Glutamatergic neuron (in vitro differentiated cells): ENCODE measurements at regions not wholly inside any gene's neighbourhood (a gene's known extent, or its start where the extent isn't known, plus 50 kb on each side); places are given as distances from the start of the nearest gene placed in this dataset.
A peak's percentile ranks its signal among the peaks of the same experiment; 100 is the strongest.
"Not testable (repeated sequence)": the region's sequence is repeated elsewhere in the genome, so short reads cannot be mapped to it uniquely, and the experiment has no call there.

Source experiments
- DNase-seq: peaks from one replicate; pipeline ENCODE4 v3.0.0; 2022
- H3K27ac Mint-ChIP-seq: one replicate; pipeline ENCODE4 v1.8.0; 2020; ENCODE audit warnings: mild to moderate bottlenecking, mixed read lengths, inconsistent platforms; ENCODE audit not compliant: unreplicated experiment
- H3K27me3 Mint-ChIP-seq: one replicate; pipeline ENCODE4 v1.8.0; 2020; ENCODE audit warnings: mild to moderate bottlenecking, moderate library complexity, mixed read lengths, inconsistent platforms; ENCODE audit not compliant: unreplicated experiment
- H3K36me3 Mint-ChIP-seq: one replicate; pipeline ENCODE4 v1.8.0; 2020; ENCODE audit warnings: mild to moderate bottlenecking, mixed read lengths, inconsistent platforms; ENCODE audit not compliant: unreplicated experiment
- H3K4me1 Mint-ChIP-seq: one replicate; pipeline ENCODE4 v1.8.0; 2020; ENCODE audit warnings: mild to moderate bottlenecking, low read depth, mixed read lengths, inconsistent platforms; ENCODE audit not compliant: unreplicated experiment
- H3K4me3 Mint-ChIP-seq: one replicate; pipeline ENCODE4 v1.8.0; 2020; ENCODE audit warnings: mild to moderate bottlenecking, mixed read lengths, inconsistent platforms; ENCODE audit not compliant: unreplicated experiment
- H3K9me3 Mint-ChIP-seq: one replicate; pipeline ENCODE4 v1.8.0; 2020; ENCODE audit warnings: mild to moderate bottlenecking, moderate library complexity, mixed read lengths, inconsistent platforms; ENCODE audit not compliant: unreplicated experiment
- TF ChIP-seq, protein P1 (sequence below): fragments of 200-600 bp; sonication (generic); IDR thresholded peaks from one replicate; pipeline ENCODE4 v1.5.0; 2021; ENCODE audit not compliant: partially characterized antibody, unreplicated experiment

DNA sequence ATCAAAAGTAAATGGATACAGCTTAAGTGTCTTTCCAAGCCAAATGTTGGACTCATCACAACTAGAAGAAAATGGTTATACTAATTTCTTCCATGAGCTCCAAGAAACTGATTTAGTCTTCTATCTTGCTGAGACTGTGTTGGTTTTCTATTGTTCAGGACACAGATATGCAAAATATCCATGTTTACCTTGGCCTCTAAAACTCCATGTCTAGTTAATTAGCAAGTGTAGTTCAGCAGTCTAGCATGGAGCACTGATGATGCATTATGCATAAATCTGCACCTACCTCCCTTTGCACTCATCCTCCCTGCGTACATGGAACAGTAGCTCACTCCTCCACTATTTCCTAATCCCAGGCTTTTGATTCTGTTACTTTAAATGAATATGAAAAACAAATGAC is 731.4 kb upstream of the CHAC2 start:
- Mint-ChIP-seq H3K27ac (no peak overlapping the region), H3K4me3 (no peak overlapping the region)

DNA sequence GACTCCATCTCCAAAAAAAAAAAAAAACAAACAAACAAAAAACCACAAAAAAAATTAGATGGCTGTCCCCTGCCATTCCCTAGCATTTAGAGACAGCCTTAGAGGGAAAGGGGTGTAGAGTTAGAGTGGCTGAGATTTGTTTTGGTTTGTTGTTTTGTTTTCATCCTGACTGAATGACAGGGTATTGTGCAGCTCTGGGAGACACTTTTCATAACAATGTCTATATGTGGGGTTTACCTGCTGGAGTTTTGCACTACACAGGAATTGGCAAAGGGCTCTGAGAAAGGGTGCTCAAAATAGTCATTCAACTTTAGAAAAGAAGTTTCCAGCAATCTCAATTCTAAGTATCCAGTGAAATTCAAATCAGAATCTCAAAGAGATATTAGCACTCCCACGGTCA is 732.5 kb upstream of the CHAC2 start:
- no peak overlapping the region for H3K27ac Mint-ChIP-seq
- DNase-seq: no peak
- TF ChIP-seq, protein P1, sequence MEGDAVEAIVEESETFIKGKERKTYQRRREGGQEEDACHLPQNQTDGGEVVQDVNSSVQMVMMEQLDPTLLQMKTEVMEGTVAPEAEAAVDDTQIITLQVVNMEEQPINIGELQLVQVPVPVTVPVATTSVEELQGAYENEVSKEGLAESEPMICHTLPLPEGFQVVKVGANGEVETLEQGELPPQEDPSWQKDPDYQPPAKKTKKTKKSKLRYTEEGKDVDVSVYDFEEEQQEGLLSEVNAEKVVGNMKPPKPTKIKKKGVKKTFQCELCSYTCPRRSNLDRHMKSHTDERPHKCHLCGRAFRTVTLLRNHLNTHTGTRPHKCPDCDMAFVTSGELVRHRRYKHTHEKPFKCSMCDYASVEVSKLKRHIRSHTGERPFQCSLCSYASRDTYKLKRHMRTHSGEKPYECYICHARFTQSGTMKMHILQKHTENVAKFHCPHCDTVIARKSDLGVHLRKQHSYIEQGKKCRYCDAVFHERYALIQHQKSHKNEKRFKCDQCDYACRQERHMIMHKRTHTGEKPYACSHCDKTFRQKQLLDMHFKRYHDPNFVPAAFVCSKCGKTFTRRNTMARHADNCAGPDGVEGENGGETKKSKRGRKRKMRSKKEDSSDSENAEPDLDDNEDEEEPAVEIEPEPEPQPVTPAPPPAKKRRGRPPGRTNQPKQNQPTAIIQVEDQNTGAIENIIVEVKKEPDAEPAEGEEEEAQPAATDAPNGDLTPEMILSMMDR: no peak
- no peaks in the 10 kb centered on the region for H3K27me3 Mint-ChIP-seq
- H3K4me3 Mint-ChIP-seq: no peak overlapping the region
- no peaks in the 10 kb centered on the region for H3K9me3 Mint-ChIP-seq
- H3K4me1 Mint-ChIP-seq: no peaks in the 10 kb centered on the region
- H3K36me3 Mint-ChIP-seq: no peaks in the 10 kb centered on the region

More for the DNA sequence above, 731.4 kb upstream of the CHAC2 start:
- Mint-ChIP-seq H3K27me3 (no peaks in the 10 kb centered on the region), H3K4me1 (no peaks in the 10 kb centered on the region), H3K9me3 (no peaks in the 10 kb centered on the region), H3K36me3 (no peaks in the 10 kb centered on the region)
- TF ChIP-seq, protein P1: no peak
- DNase-seq: no peak

DNA sequence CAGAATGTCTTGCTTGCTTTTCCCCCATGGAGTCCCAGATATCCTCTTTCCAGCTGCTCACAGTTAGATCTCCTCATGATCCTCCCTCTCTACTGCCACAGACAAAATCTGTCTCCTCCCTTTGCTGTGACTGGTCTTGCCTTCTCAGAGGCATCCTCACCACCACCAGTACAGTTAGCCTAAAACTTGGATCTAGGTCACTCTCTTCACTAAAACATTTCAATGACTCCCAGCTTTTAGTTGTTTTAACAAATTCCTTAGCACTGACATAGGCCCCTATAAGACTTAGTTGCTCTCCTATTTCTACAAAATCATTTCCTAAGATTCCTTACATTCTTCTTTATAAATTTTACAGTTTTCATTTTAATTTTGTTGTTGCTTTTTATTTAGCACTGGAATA is 734.2 kb upstream of the CHAC2 start:
- no peaks in the 10 kb centered on the region for H3K36me3 Mint-ChIP-seq
- no peak for DNase-seq
- TF ChIP-seq, protein P1: no peak
- H3K27me3 Mint-ChIP-seq: no peaks in the 10 kb centered on the region
- no peaks in the 10 kb centered on the region for H3K9me3 Mint-ChIP-seq
- no peak overlapping the region for H3K4me3 Mint-ChIP-seq
- no peak overlapping the region for H3K27ac Mint-ChIP-seq
- H3K4me1 Mint-ChIP-seq: no peaks in the 10 kb centered on the region

DNA sequence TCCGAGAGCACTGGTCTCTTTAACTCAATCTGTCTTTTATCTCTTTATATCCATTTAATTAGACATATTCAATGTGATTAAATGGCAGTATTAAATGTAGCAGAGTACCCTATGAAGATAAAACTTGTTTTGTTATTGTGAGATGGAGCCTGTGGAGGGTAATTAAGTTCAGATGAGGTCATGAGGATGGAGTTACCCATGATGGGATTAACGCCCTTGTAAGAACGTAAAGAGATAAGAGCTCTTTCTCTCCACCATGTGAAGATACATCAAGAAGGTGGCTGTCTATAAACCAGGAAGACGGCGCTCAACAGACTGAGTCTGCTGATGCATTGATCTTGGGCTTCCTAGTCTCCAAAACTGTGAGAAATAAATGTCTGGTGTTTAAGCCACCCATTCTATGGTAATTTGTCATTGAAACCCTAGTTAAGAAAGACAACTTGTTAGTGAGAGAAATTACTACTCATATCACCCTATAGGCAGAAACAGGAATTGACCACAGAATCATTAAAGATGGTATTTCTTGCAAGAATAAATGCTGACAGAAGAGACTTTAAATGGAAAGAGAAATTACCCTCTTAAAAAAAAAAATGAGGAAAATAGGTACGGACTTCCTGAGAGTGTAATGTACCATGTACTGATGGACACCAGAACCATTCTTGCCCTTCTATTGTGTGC is 738.7 kb upstream of the CHAC2 start:
- no peaks in the 10 kb centered on the region for H3K27me3 Mint-ChIP-seq
- no peak for DNase-seq

DNA sequence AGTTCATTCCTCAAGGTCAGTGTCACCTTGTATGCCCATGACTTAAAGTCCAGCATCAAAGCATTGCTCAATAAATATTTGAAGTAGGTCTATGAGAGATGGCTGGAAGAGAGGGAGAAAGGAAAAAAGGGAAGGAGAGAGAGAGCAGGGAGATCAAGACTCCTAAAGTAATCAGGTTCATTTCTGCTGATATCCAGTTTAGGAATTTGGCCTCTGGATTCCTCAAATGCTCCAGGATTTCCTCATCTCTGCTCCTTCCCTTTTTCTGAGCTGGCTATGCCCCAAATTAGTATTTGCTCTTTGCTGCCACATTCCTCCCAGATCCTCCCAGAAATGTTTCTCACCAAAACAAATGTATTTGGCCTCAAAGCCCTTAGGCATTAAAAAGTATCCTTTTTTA is 739.4 kb upstream of the CHAC2 start:
- H3K4me3 Mint-ChIP-seq: no peak overlapping the region
- no peak for DNase-seq
- TF ChIP-seq, protein P1: no peak
- H3K9me3 Mint-ChIP-seq: no peaks in the 10 kb centered on the region
- no peak overlapping the region for H3K27ac Mint-ChIP-seq
- H3K4me1 Mint-ChIP-seq: peaks cover 2% of the 10 kb centered on the region
- no peaks in the 10 kb centered on the region for H3K36me3 Mint-ChIP-seq
- no peaks in the 10 kb centered on the region for H3K27me3 Mint-ChIP-seq

More for the DNA sequence above, 738.7 kb upstream of the CHAC2 start:
- Mint-ChIP-seq H3K36me3 (no peaks in the 10 kb centered on the region), H3K4me1 (peaks cover 2% of the 10 kb centered on the region), H3K27ac (no peak overlapping the region), H3K9me3 (no peaks in the 10 kb centered on the region), H3K4me3 (no peak overlapping the region)
- TF ChIP-seq, protein P1: peak; percentile 17

DNA sequence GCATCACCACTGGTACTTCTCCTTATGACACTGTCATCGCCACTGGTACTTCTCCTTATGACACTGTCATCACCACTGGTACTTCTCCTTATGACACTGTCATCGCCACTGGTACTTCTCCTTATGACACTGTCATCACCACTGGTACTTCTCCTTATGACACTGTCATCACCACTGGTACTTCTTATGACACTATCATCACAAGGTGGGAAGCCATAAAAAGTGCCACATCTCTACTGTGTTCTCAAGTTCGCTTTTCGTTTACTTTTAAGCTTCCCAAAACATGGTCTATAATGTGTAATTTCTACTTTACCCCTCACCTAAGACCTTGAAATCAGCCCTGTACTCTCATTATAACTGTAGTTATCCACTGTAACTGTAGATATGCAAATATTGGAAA is 745.4 kb upstream of the CHAC2 start:
- H3K9me3 Mint-ChIP-seq, DNase-seq, H3K4me3 Mint-ChIP-seq, H3K27ac Mint-ChIP-seq, H3K36me3 Mint-ChIP-seq, H3K27me3 Mint-ChIP-seq, H3K4me1 Mint-ChIP-seq: not testable (repeated sequence)
